Fibroblast of lung (primary cell): ENCODE measurements at regions not wholly inside any gene's neighbourhood (a gene's known extent, or its start where the extent isn't known, plus 50 kb on each side); places are given as distances from the start of the nearest gene placed in this dataset.

ENCODE experiments used
- DNase-seq, 2 donors: peaks; one replicate each; pipeline versions ENCODE4 v3.0.0 to v3.0.0-alpha.2; 2010; ENCODE audit warnings: low read depth in 2 of 2
- H2AFZ ChIP-seq: 2 replicates; pipeline ENCODE4 v1.5.1; 2012; ENCODE audit warnings: low read length, control low read depth, inconsistent platforms
- H3K27ac ChIP-seq: 2 replicates; pipeline ENCODE4 v1.5.1; 2011; ENCODE audit warnings: low read length, control low read depth; ENCODE audit not compliant: insufficient read depth
- H3K27me3 ChIP-seq: 2 replicates; pipeline ENCODE4 v1.5.1; 2011; ENCODE audit warnings: mild to moderate bottlenecking, low read length; ENCODE audit not compliant: control insufficient read depth, insufficient read depth
- H3K36me3 ChIP-seq: 2 replicates; pipeline ENCODE4 v1.5.1; 2011; ENCODE audit warnings: low read length; ENCODE audit not compliant: control insufficient read depth, insufficient read depth
- H3K4me1 ChIP-seq: 2 replicates; pipeline ENCODE4 v1.5.1; 2011; ENCODE audit warnings: low read length; ENCODE audit not compliant: control insufficient read depth, insufficient read depth; ENCODE audit errors: extremely low read depth
- H3K4me2 ChIP-seq: 2 replicates; pipeline ENCODE4 v1.5.1; 2011; ENCODE audit warnings: low read length, control low read depth; ENCODE audit not compliant: insufficient read depth; ENCODE audit errors: extremely low read depth
- H3K4me3 ChIP-seq, 4 experiments: fragments of 200-600 bp in 1 of 4; sonication (generic) in 1 of 4; replicated peaks in 1 of 4; 2 replicates each; pipeline ENCODE4 v1.5.1; 2011 to 2016; ENCODE audit warnings: low read length in 4 of 4, low read depth in 3 of 4, mild to moderate bottlenecking in 3 of 4, control low read depth in 2 of 4, inconsistent platforms in 1 of 4, mixed read lengths in 1 of 4; ENCODE audit not compliant: insufficient read depth in 1 of 4; ENCODE audit errors: control extremely low read depth in 1 of 4
- H3K79me2 ChIP-seq: 2 replicates; pipeline ENCODE4 v1.5.1; 2012; ENCODE audit warnings: mild to moderate bottlenecking, low read length, inconsistent platforms; ENCODE audit not compliant: control insufficient read depth, insufficient read depth
- H3K9ac ChIP-seq: 2 replicates; pipeline ENCODE4 v1.5.1; 2011; ENCODE audit warnings: mild to moderate bottlenecking, low read length, control low read depth; ENCODE audit not compliant: insufficient read depth
- H3K9me3 ChIP-seq: 2 replicates; pipeline ENCODE4 v1.5.1; 2012; ENCODE audit warnings: low read depth, low read length; ENCODE audit not compliant: control insufficient read depth, insufficient read depth
- H4K20me1 ChIP-seq: 2 replicates; pipeline ENCODE4 v1.5.1; 2011; ENCODE audit warnings: low read length; ENCODE audit not compliant: control insufficient read depth, insufficient read depth; ENCODE audit errors: extremely low read depth
- CTCF ChIP-seq, 2 donors: IDR thresholded peaks in 1 of 2; conservative IDR thresholded peaks in 1 of 2; 1 replicate in 1 of 2; 2 replicates in 1 of 2; pipeline ENCODE4 v1.5.1; 2011 to 2012; ENCODE audit warnings: low read length in 2 of 2, control low read depth in 1 of 2, inconsistent platforms in 1 of 2, low read depth in 1 of 2, mild to moderate bottlenecking in 1 of 2
- EZH2 ChIP-seq: IDR thresholded peaks from 2 replicates; pipeline ENCODE4 v1.5.1; 2012; ENCODE audit warnings: low read length, control low read depth, mild to moderate bottlenecking; ENCODE audit errors: missing control alignments

- Histone ChIP-seq H4K20me1 (no peaks in the 10 kb centered on the region), H3K79me2 (no peaks in the 10 kb centered on the region), H3K4me1 (no peaks in the 10 kb centered on the region), H3K9me3 (no peaks in the 10 kb centered on the region), H3K27me3 (no peaks in the 10 kb centered on the region), H3K4me2 (no peak overlapping the region), H3K4me3 (no peak overlapping the region), H3K36me3 (no peaks in the 10 kb centered on the region), H2AFZ (no peak overlapping the region), H3K27ac (no peak overlapping the region), H3K9ac (no peak overlapping the region)
- no peak for DNase-seq
- TF ChIP-seq CTCF (conservative IDR thresholded peaks at IDR 0.05 in 1 of 2, IDR thresholded peaks at IDR 0.05 in 1 of 2; ENCODE audit: low read depth in 1 of 2, low read length in 2 of 2) (no peak), EZH2 (no peak)
Measured at GRCh38 chr16:61195006-61195405, 841.2 kb downstream of the CDH8 start.

- H3K4me2 ChIP-seq: no peak overlapping the region
- H3K27me3 ChIP-seq: no peaks in the 10 kb centered on the region
- H4K20me1 ChIP-seq: no peaks in the 10 kb centered on the region
- no peaks in the 10 kb centered on the region for H3K9me3 ChIP-seq
- H3K27ac ChIP-seq: no peak overlapping the region
- no peak for TF ChIP-seq EZH2
- TF ChIP-seq CTCF (conservative IDR thresholded peaks at IDR 0.05 in 1 of 2, IDR thresholded peaks at IDR 0.05 in 1 of 2; ENCODE audit: low read depth in 1 of 2, low read length in 2 of 2): no peak
- H3K79me2 ChIP-seq: no peaks in the 10 kb centered on the region
- H3K9ac ChIP-seq: no peak overlapping the region
- H3K36me3 ChIP-seq: no peaks in the 10 kb centered on the region
- H3K4me1 ChIP-seq: no peaks in the 10 kb centered on the region
- no peak for DNase-seq
- H3K4me3 ChIP-seq: no peak overlapping the region
- no peak overlapping the region for H2AFZ ChIP-seq
Measured at GRCh38 chr16:61194573-61194972, 841.7 kb downstream of the CDH8 start.

- Histone ChIP-seq H3K27me3 (no peaks in the 10 kb centered on the region), H3K36me3 (no peaks in the 10 kb centered on the region), H3K9ac (no peak overlapping the region), H3K4me2 (no peak overlapping the region), H4K20me1 (no peaks in the 10 kb centered on the region), H3K4me3 (no peak overlapping the region), H3K9me3 (no peaks in the 10 kb centered on the region), H3K79me2 (no peaks in the 10 kb centered on the region), H3K27ac (no peak overlapping the region), H3K4me1 (no peaks in the 10 kb centered on the region), H2AFZ (no peak overlapping the region)
- DNase-seq: no peak
- TF ChIP-seq CTCF (conservative IDR thresholded peaks at IDR 0.05 in 1 of 2, IDR thresholded peaks at IDR 0.05 in 1 of 2; ENCODE audit: low read depth in 1 of 2, low read length in 2 of 2): no peak
- no peak for TF ChIP-seq EZH2
Measured at GRCh38 chr16:61182391-61182790, 853.8 kb downstream of the CDH8 start.
